ENCODE measurements at regions not wholly inside any gene's neighbourhood (a gene's known extent, or its start where the extent isn't known, plus 50 kb on each side); places are given as distances from the start of the nearest gene placed in this dataset.
A peak's percentile ranks its signal among the peaks of the same experiment; 100 is the strongest.

GRCh38 chr1:59012378-59012777 is 228.5 kb upstream of the JUN start:
- Histone ChIP-seq H3K27ac (peak overlapping the region in 5 of 8 donors; percentile 73 to 83 (median 79)), H3K9me3 (no peaks in the 10 kb centered on the region), H3K4me1 (peaks cover 5 to 47% (median 33%) of the 10 kb centered on the region in 6 donors), H3K4me3 (no peak overlapping the region), H3K27me3 (replicated peaks in 1 of 7) (no peaks in the 10 kb centered on the region), H3K36me3 (no peaks in the 10 kb centered on the region)
- WGBS, 5 donors: 85 to 95% (median 90%) methylated on average over 3 of the region's 3 CpGs
- no peak for TF ChIP-seq POLR2A (IDR thresholded peaks at IDR 0.05)
- TF ChIP-seq, protein P1, sequence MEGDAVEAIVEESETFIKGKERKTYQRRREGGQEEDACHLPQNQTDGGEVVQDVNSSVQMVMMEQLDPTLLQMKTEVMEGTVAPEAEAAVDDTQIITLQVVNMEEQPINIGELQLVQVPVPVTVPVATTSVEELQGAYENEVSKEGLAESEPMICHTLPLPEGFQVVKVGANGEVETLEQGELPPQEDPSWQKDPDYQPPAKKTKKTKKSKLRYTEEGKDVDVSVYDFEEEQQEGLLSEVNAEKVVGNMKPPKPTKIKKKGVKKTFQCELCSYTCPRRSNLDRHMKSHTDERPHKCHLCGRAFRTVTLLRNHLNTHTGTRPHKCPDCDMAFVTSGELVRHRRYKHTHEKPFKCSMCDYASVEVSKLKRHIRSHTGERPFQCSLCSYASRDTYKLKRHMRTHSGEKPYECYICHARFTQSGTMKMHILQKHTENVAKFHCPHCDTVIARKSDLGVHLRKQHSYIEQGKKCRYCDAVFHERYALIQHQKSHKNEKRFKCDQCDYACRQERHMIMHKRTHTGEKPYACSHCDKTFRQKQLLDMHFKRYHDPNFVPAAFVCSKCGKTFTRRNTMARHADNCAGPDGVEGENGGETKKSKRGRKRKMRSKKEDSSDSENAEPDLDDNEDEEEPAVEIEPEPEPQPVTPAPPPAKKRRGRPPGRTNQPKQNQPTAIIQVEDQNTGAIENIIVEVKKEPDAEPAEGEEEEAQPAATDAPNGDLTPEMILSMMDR (IDR thresholded peaks at IDR 0.05 in 8 of 11, conservative IDR thresholded peaks at IDR 0.05 in 3 of 11): no peak
- no peak for TF ChIP-seq POLR2AphosphoS5 (IDR thresholded peaks at IDR 0.05)
- DNase-seq: no peak
- intact Hi-C loops (cut with DNase I; ENCODE audit: low total_unique reads): no loop called here

DNA sequence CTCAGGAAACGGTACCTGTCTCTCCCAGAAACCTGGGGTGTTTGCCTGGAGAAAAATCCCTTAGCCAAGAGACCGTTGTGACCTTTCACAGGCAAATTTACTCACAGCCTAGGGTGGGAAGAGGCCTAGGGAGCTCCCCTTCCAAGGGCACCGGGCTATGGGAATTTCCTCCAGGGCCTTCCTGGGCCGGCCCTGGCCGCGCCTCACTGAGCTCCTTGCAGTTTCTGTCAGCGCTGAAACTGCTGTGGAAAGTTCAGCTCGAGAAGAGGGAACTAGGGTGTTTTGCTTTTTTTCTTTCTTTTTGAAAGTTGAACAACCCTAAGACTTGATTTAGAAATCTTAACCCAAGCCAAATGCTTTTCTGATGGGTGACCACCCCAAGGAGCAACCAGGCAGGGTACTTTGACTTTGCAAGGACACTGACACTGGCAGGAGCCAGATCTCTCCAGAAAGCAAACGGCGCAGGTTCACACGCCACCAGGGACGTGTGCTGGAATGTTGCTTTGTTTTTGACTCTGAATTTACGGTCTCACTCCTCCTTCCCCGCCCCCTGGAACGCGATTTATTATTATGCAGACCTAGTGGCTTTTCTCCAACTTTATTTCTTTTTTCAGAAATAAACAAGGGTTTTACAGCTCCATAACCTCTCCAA is 229.6 kb upstream of the JUN start:
- TF ChIP-seq, protein P1 (IDR thresholded peaks at IDR 0.05 in 8 of 11, conservative IDR thresholded peaks at IDR 0.05 in 3 of 11): no peak
- TF ChIP-seq POLR2AphosphoS5 (IDR thresholded peaks at IDR 0.05): peak in 1 of 3 donors; percentile 66
- H3K9me3 ChIP-seq: no peaks in the 10 kb centered on the region
- H3K36me3 ChIP-seq: no peaks in the 10 kb centered on the region
- DNase-seq: peak; percentile 82
- WGBS, 5 donors: 21 to 42% (median 41%) methylated on average over 16 of the region's 16 CpGs
- intact Hi-C loops (cut with DNase I; ENCODE audit: low total_unique reads): no loop called here
- H3K4me3 ChIP-seq: peak overlapping the region in 2 of 8 donors; percentile 11 to 35
- H3K27ac ChIP-seq: peak overlapping the region; percentile 55 to 83 (median 74)
- H3K27me3 ChIP-seq (replicated peaks in 1 of 7): no peaks in the 10 kb centered on the region
- H3K4me1 ChIP-seq: peaks cover 5 to 37% (median 23%) of the 10 kb centered on the region in 6 donors

DNA sequence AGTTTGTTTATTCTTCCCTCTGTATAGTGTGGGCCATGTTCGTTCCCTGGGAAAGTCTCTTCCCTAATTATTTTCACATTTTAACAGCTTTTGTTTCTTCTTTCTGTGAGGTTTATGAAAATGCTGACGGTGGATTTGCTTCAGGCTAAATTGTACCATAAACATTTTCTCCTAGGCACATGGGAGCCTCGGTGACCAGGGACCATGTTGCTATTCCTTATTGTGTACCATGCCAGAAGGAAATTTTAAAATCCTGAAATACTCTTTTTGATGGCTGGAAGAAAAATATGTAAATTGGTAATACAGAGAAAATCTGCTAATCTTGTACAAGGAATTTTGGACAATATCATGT is 230.1 kb upstream of the JUN start:
- peak overlapping the region in 1 of 8 donors; percentile 11 for H3K4me3 ChIP-seq
- H3K27ac ChIP-seq: peak overlapping the region; percentile 55 to 83 (median 74)
- no peaks in the 10 kb centered on the region for H3K27me3 ChIP-seq (replicated peaks in 1 of 7)
- DNase-seq: no peak
- intact Hi-C loops (cut with DNase I; ENCODE audit: low total_unique reads): no loop called here
- no peaks in the 10 kb centered on the region for H3K9me3 ChIP-seq
- peaks cover 5 to 36% (median 19%) of the 10 kb centered on the region in 6 donors for H3K4me1 ChIP-seq
- no peak for TF ChIP-seq POLR2A (IDR thresholded peaks at IDR 0.05)
- WGBS, 5 donors: 55 to 78% (median 72%) methylated on average over 3 of the region's 3 CpGs
- H3K36me3 ChIP-seq: no peaks in the 10 kb centered on the region

DNA sequence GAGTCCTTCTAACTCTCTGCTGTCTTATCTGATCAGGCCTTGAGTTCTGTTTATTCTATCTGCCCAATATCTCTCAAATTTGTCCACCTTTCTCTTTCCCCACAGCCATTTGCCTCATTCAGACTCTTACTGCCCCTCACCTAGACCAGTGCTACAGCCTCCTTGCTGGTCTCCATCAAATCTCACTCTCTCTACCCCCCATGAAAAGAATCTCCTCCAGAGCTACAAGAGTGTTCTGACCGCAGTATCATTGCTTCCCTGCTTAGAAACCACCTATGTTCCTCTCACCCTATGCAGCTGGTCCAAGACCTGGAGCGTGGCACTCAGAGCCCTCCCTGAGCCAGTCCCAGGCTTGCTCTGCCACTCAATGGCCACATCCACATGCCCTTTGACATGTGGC is 231.0 kb upstream of the JUN start:
- WGBS, 5 donors: 97 to 100% (median 97%) methylated on average over 2 of the region's 2 CpGs
- no peaks in the 10 kb centered on the region for H3K27me3 ChIP-seq (replicated peaks in 1 of 7)
- TF ChIP-seq, protein P1 (IDR thresholded peaks at IDR 0.05 in 8 of 11, conservative IDR thresholded peaks at IDR 0.05 in 3 of 11): no peak
- TF ChIP-seq POLR2AphosphoS5 (IDR thresholded peaks at IDR 0.05): no peak
- TF ChIP-seq POLR2A (IDR thresholded peaks at IDR 0.05): no peak
- no peak for DNase-seq
- H3K4me3 ChIP-seq: no peak overlapping the region
- H3K9me3 ChIP-seq: no peaks in the 10 kb centered on the region
- H3K36me3 ChIP-seq: no peaks in the 10 kb centered on the region
- peaks cover 6 to 44% (median 25%) of the 10 kb centered on the region in 6 donors for H3K4me1 ChIP-seq
- intact Hi-C loops (cut with DNase I; ENCODE audit: low total_unique reads): no loop called here
- no peak overlapping the region for H3K27ac ChIP-seq

Data from spleen (tissue), 11 donors.